H7 (cell line): ENCODE measurements at regions not wholly inside any gene's neighbourhood (a gene's known extent, or its start where the extent isn't known, plus 50 kb on each side); places are given as distances from the start of the nearest gene placed in this dataset.
"Not testable (repeated sequence)": the region's sequence is repeated elsewhere in the genome, so short reads cannot be mapped to it uniquely, and the experiment has no call there.

Experiments
- DNase-seq: peaks from one replicate; pipeline ENCODE4 v3.0.0; 2012
- H3K27me3 ChIP-seq: 2 replicates; pipeline ENCODE4 v1.6.0; 2011; ENCODE audit warnings: mild to moderate bottlenecking, low read length; ENCODE audit not compliant: control insufficient read depth, insufficient read depth
- H3K36me3 ChIP-seq: replicated peaks from 2 replicates; pipeline ENCODE4 v1.5.1; 2011; ENCODE audit warnings: low read length; ENCODE audit not compliant: control insufficient read depth, insufficient read depth
- H3K4me3 ChIP-seq: 2 replicates; pipeline ENCODE4 v1.5.1; 2011; ENCODE audit warnings: low read depth, mild to moderate bottlenecking, control low read depth, low read length, moderate library complexity; ENCODE audit not compliant: insufficient read depth

GRCh38 chr1:88466899-88467580 lies 217.0 kb upstream of the PKN2 start:
- peak overlapping the region; percentile 9; the same call in 1 of the 2 replicates for H3K4me3 ChIP-seq
- DNase-seq: no peak
- H3K36me3 ChIP-seq: no peaks in the 10 kb centered on the region
- peaks cover 6% of the 10 kb centered on the region; the same call in 1 of the 2 replicates for H3K27me3 ChIP-seq

- Histone ChIP-seq H3K4me3 (no peak overlapping the region), H3K36me3 (no peaks in the 10 kb centered on the region), H3K27me3 (no peaks in the 10 kb centered on the region)
- no peak for DNase-seq
Observed at GRCh38 chr1:88472298-88472697, 211.8 kb upstream of the PKN2 start.

- no peaks in the 10 kb centered on the region for H3K36me3 ChIP-seq
- H3K4me3 ChIP-seq: no peak overlapping the region
- DNase-seq: no peak
- H3K27me3 ChIP-seq: no peaks in the 10 kb centered on the region
Observed at GRCh38 chr1:88472714-88473113, 211.4 kb upstream of the PKN2 start.

- Histone ChIP-seq H3K27me3 (no peaks in the 10 kb centered on the region), H3K36me3 (no peaks in the 10 kb centered on the region), H3K4me3 (no peak overlapping the region)
- no peak for DNase-seq
Observed at GRCh38 chr1:88474555-88475304, 209.3 kb upstream of the PKN2 start.

GRCh38 chr1:88484881-88485280 lies 199.2 kb upstream of the PKN2 start:
- no peaks in the 10 kb centered on the region for H3K27me3 ChIP-seq
- no peaks in the 10 kb centered on the region for H3K36me3 ChIP-seq
- no peak for DNase-seq
- H3K4me3 ChIP-seq: no peak overlapping the region

- no peak overlapping the region for H3K4me3 ChIP-seq
- no peaks in the 10 kb centered on the region for H3K36me3 ChIP-seq
- no peaks in the 10 kb centered on the region for H3K27me3 ChIP-seq
- DNase-seq: no peak
Observed at GRCh38 chr1:88488237-88488636, 195.8 kb upstream of the PKN2 start.

GRCh38 chr1:88490676-88491075 lies 193.4 kb upstream of the PKN2 start:
- H3K4me3 ChIP-seq: no peak overlapping the region
- no peaks in the 10 kb centered on the region for H3K36me3 ChIP-seq
- no peaks in the 10 kb centered on the region for H3K27me3 ChIP-seq
- DNase-seq: no peak

GRCh38 chr1:88499671-88500070 lies 184.4 kb upstream of the PKN2 start:
- H3K27me3 ChIP-seq: no peaks in the 10 kb centered on the region
- no peak overlapping the region for H3K4me3 ChIP-seq
- DNase-seq: no peak
- H3K36me3 ChIP-seq: no peaks in the 10 kb centered on the region

GRCh38 chr1:88502886-88503285 lies 181.2 kb upstream of the PKN2 start:
- H3K36me3 ChIP-seq: no peaks in the 10 kb centered on the region
- no peak overlapping the region for H3K4me3 ChIP-seq
- no peaks in the 10 kb centered on the region for H3K27me3 ChIP-seq
- no peak for DNase-seq

- Histone ChIP-seq H3K4me3 (no peak overlapping the region), H3K27me3 (no peaks in the 10 kb centered on the region), H3K36me3 (no peaks in the 10 kb centered on the region)
- no peak for DNase-seq
Observed at GRCh38 chr1:88503646-88504045, 180.4 kb upstream of the PKN2 start.

GRCh38 chr1:88504601-88505000 lies 179.5 kb upstream of the PKN2 start:
- no peak overlapping the region for H3K4me3 ChIP-seq
- no peak for DNase-seq

GRCh38 chr1:88509379-88509778 lies 174.7 kb upstream of the PKN2 start:
- Histone ChIP-seq H3K4me3 (no peak overlapping the region), H3K27me3 (no peaks in the 10 kb centered on the region), H3K36me3 (no peaks in the 10 kb centered on the region)
- no peak for DNase-seq

More at GRCh38 chr1:88504601-88505000, 179.5 kb upstream of the PKN2 start:
- Histone ChIP-seq H3K36me3 (no peaks in the 10 kb centered on the region), H3K27me3 (no peaks in the 10 kb centered on the region)

- no peaks in the 10 kb centered on the region for H3K36me3 ChIP-seq
- DNase-seq: no peak
- no peak overlapping the region for H3K4me3 ChIP-seq
- no peaks in the 10 kb centered on the region for H3K27me3 ChIP-seq
Observed at GRCh38 chr1:88514544-88515060, 169.5 kb upstream of the PKN2 start.

GRCh38 chr1:88517499-88517898 lies 166.6 kb upstream of the PKN2 start:
- not testable (repeated sequence) for H3K4me3 ChIP-seq, DNase-seq, H3K27me3 ChIP-seq, H3K36me3 ChIP-seq

- Histone ChIP-seq H3K36me3 (no peaks in the 10 kb centered on the region), H3K27me3 (no peaks in the 10 kb centered on the region), H3K4me3 (no peak overlapping the region)
- no peak for DNase-seq
Observed at GRCh38 chr1:88519156-88519555, 164.9 kb upstream of the PKN2 start.
